Stimulated activated effector memory CD8-positive, alpha-beta T cell treated with anti-CD3 and anti-CD28 coated beads, Interleukin-12 subunit alpha, Interleukin-12 subunit beta, amount 100 ng/mL, for 72 hours (primary cell): ENCODE measurements at regions not wholly inside any gene's neighbourhood (a gene's known extent, or its start where the extent isn't known, plus 50 kb on each side); places are given as distances from the start of the nearest gene placed in this dataset.

Experiments used
- ATAC-seq: fragments of 150-1000 bp; cut with Tn5 transposase; 2 replicates; pipeline ENCODE4 v1.10.0; 2021
- DNase-seq, 2 donors: peaks; one replicate each; pipeline ENCODE4 v3.0.0; 2021 to 2022; ENCODE audit warnings: low spot score in 2 of 2
- H3K27ac Mint-ChIP-seq: one replicate; pipeline ENCODE4 v1.8.0; 2022; ENCODE audit warnings: mild to moderate bottlenecking, mixed read lengths
- H3K36me3 Mint-ChIP-seq: one replicate; pipeline ENCODE4 v1.8.0; 2022; ENCODE audit warnings: mild to moderate bottlenecking, mixed read lengths
- H3K4me1 Mint-ChIP-seq: one replicate; pipeline ENCODE4 v1.8.0; 2022; ENCODE audit warnings: mixed read lengths
- H3K4me3 Mint-ChIP-seq: one replicate; pipeline ENCODE4 v1.8.0; 2022; ENCODE audit warnings: mild to moderate bottlenecking, mixed read lengths
- H3K9me3 Mint-ChIP-seq: one replicate; pipeline ENCODE4 v1.8.0; 2022; ENCODE audit warnings: mixed read lengths

GRCh38 chr18:77505499-77505898, 255.9 kb downstream of the GALR1 start:
- Mint-ChIP-seq H3K9me3 (peaks cover 3% of the 10 kb centered on the region), H3K4me1 (no peaks in the 10 kb centered on the region), H3K36me3 (no peaks in the 10 kb centered on the region), H3K4me3 (no peak overlapping the region), H3K27ac (no peak overlapping the region)
- ATAC-seq (no peak), DNase-seq (no peak)

DNA sequence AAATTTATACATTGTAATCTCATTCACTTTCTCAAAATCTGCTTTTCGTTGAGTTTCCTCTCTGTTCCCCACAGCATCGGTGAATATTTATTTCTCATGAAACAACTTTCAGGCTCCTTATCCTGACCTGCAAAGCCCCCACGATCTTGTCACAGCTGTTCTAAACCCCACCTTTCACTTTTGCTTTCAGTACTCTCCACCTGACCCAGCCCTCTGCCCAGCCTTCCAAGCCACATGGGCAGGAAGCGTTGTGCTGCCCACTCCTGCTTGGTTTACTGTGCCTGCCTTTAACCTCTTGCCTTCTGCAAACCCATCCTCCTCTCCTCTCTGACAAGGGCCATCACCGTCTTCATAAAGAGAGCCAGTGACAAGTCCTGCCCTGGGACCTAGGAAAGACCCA, 262.5 kb downstream of the GALR1 start:
- Mint-ChIP-seq H3K9me3 (peaks cover 8% of the 10 kb centered on the region), H3K27ac (no peak overlapping the region), H3K4me1 (peaks cover 7% of the 10 kb centered on the region), H3K4me3 (no peak overlapping the region), H3K36me3 (no peaks in the 10 kb centered on the region)
- ATAC-seq (no peak), DNase-seq (no peak)

DNA sequence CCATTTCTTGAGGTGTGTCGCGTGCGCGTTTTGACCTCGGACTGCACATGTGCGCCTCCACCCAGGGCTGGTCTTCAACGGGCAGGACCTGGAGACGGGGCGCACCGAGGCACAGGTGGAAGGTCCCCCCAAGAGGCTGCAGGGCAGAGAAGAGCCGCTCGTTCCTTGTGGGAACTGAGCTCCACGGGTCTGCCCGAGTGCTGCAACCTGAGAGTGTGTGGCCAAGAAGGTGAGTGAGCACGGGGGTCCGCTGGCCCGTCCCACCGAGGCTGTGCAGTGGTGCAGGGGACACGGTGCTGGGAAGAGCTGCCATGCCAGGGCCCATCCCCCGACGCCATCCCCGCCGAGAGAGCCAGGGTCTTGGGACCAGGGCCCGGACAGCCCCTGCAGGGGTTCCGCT, 268.3 kb downstream of the GALR1 start:
- no peak overlapping the region for H3K4me3 Mint-ChIP-seq
- no peak for ATAC-seq
- no peaks in the 10 kb centered on the region for H3K36me3 Mint-ChIP-seq
- H3K4me1 Mint-ChIP-seq: no peaks in the 10 kb centered on the region
- no peak overlapping the region for H3K27ac Mint-ChIP-seq
- DNase-seq: no peak
- peaks cover 5% of the 10 kb centered on the region for H3K9me3 Mint-ChIP-seq

- Mint-ChIP-seq H3K9me3 (no peaks in the 10 kb centered on the region), H3K4me3 (no peak overlapping the region), H3K36me3 (no peaks in the 10 kb centered on the region), H3K4me1 (no peaks in the 10 kb centered on the region), H3K27ac (no peak overlapping the region)
- DNase-seq (no peak), ATAC-seq (no peak)
Measured at GRCh38 chr18:77520767-77521166, 271.1 kb downstream of the GALR1 start.

GRCh38 chr18:77522051-77522675, 272.5 kb downstream of the GALR1 start:
- H3K27ac Mint-ChIP-seq: no peak overlapping the region
- DNase-seq (no peak), ATAC-seq (peak; percentile 52)
- peaks cover 10% of the 10 kb centered on the region for H3K4me1 Mint-ChIP-seq
- H3K9me3 Mint-ChIP-seq: peaks cover 8% of the 10 kb centered on the region
- H3K4me3 Mint-ChIP-seq: no peak overlapping the region
- no peaks in the 10 kb centered on the region for H3K36me3 Mint-ChIP-seq

- H3K9me3 Mint-ChIP-seq: peaks cover 10% of the 10 kb centered on the region
- no peak overlapping the region for H3K4me3 Mint-ChIP-seq
- no peaks in the 10 kb centered on the region for H3K36me3 Mint-ChIP-seq
- no peak overlapping the region for H3K27ac Mint-ChIP-seq
- ATAC-seq (peak; percentile 90), DNase-seq (no peak)
- H3K4me1 Mint-ChIP-seq: peaks cover 10% of the 10 kb centered on the region
Measured at GRCh38 chr18:77524909-77525308, 275.3 kb downstream of the GALR1 start.

DNA sequence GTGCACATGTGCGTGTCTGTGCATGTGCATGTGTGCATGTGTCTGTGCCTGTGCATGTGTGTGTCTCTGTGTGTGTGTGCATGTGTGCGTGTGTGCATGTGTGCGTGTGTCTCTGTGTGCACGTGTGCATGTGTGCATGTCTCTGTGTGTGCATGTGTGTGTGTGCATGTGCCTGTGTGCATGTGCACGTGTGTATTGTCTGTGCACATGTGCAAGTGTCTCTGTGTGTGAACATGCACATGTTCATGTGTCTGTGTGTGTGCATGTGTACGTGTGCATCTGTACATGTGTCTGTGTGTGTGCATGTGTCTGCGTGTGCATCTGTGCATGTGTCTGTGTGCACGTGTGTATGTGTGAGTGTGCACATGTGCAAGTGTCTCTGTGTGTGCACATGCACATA, 277.3 kb downstream of the GALR1 start:
- Mint-ChIP-seq H3K4me3 (no peak overlapping the region), H3K4me1 (peaks cover 10% of the 10 kb centered on the region), H3K27ac (no peak overlapping the region), H3K36me3 (no peaks in the 10 kb centered on the region), H3K9me3 (peaks cover 10% of the 10 kb centered on the region)
- no peak for ATAC-seq
- no peak for DNase-seq

- no peak overlapping the region for H3K4me3 Mint-ChIP-seq
- peaks cover 10% of the 10 kb centered on the region for H3K4me1 Mint-ChIP-seq
- H3K9me3 Mint-ChIP-seq: peaks cover 10% of the 10 kb centered on the region
- H3K36me3 Mint-ChIP-seq: no peaks in the 10 kb centered on the region
- ATAC-seq: no peak
- no peak for DNase-seq
- H3K27ac Mint-ChIP-seq: no peak overlapping the region
Measured at GRCh38 chr18:77528872-77529271, 279.2 kb downstream of the GALR1 start.

DNA sequence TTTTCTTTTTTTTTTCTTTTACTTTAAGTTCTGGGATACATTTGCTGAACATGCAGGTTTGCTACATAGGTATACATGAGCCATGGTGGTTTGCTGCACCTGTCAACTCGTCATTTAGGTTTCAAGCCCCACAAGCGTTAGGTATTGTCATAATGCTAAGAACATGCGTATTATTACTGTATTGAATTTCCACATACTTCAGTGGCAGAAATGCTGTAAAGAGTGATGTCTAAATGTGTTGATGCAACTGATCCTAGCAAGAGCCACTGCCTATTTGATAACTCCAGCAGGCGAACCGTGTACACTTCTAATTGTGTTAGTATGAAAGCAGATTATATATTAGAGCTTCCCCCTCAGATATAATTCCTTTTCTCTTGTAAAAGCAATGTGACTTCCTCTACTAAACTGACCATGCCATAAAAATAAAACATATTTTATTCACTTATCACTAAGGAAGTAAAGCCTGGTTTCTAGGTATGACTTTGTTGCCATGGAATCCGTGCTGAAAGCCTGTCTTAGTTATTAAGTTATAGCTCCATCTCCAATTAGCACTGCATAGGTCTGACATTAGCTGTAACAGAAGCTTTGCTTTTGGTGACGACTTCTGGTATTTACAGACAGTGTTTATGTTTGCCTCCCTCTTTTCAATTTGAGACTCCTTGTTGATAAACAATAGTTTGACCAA, 280.0 kb downstream of the GALR1 start:
- ATAC-seq: no peak
- Mint-ChIP-seq H3K27ac (no peak overlapping the region), H3K4me1 (peaks cover 10% of the 10 kb centered on the region), H3K9me3 (peaks cover 10% of the 10 kb centered on the region), H3K4me3 (no peak overlapping the region), H3K36me3 (no peaks in the 10 kb centered on the region)
- no peak for DNase-seq

DNA sequence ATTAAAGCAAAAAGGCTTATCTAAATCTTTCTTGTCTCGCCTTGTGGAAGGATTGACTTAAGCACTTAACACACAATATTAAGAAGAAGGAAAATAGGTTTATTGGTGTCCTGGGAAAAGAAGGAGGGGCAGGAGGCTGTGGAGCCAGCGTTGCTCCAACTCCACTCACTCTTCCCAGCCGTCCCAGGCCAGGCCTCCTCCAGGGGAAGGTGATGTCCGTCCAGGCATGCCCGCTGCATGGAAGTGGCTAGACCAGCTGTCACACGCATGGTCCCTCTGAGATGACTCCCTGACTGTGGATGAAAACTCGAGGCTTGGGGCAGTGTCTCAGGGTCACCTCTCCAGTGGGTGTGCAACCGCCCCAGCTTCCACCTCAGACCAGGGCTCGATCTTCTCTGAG, 281.1 kb downstream of the GALR1 start:
- DNase-seq (no peak), ATAC-seq (no peak)
- Mint-ChIP-seq H3K36me3 (no peaks in the 10 kb centered on the region), H3K4me3 (no peak overlapping the region), H3K9me3 (peaks cover 10% of the 10 kb centered on the region), H3K4me1 (peaks cover 10% of the 10 kb centered on the region), H3K27ac (no peak overlapping the region)

DNA sequence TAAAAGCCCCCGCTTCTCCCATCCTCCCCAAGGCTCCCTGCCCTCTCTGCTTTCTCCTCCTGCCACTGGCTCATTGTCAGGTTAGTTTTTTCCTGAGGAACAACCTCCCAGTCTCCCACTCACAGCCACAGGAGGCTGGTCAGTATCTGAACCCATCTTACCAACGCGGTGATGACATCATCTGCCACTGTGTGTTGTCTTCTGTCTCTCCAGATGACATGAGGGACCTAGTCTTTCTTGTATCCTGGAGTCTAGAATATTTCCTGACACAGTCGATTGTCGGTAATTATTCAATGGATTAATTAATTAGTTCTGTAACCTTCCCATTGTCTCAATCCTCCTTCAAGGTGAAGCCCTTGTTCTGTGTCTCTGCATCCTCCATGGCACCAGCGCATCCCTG, 290.2 kb downstream of the GALR1 start:
- ATAC-seq: no peak
- DNase-seq: no peak
- Mint-ChIP-seq H3K4me3 (no peak overlapping the region), H3K27ac (no peak overlapping the region), H3K9me3 (peaks cover 3% of the 10 kb centered on the region), H3K4me1 (no peaks in the 10 kb centered on the region), H3K36me3 (no peaks in the 10 kb centered on the region)

DNA sequence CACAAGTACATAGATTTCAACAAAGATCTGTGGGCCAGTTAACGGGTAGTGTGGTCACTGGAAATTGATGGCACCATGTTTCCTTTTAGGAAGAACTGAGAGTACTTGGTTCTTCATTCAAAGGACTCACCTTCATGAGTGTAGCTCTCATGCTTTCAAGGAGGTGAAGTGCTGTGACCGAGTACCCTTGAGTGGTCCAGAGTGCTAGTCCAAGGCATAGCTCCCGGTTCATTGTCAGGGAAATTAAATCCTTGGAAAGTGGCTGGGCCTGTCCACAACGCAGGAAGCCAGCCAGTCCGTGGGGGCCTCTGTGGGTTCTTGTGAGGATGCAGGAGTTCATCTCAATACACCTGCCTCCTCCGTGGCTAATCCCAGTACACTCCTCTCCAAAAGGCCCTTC, 295.1 kb downstream of the GALR1 start:
- Mint-ChIP-seq H3K9me3 (no peaks in the 10 kb centered on the region), H3K4me3 (no peak overlapping the region), H3K27ac (no peak overlapping the region), H3K36me3 (no peaks in the 10 kb centered on the region), H3K4me1 (no peaks in the 10 kb centered on the region)
- ATAC-seq (no peak), DNase-seq (no peak)

GRCh38 chr18:77547757-77548156, 298.1 kb downstream of the GALR1 start:
- H3K4me3 Mint-ChIP-seq: no peak overlapping the region
- no peak overlapping the region for H3K27ac Mint-ChIP-seq
- H3K9me3 Mint-ChIP-seq: no peaks in the 10 kb centered on the region
- no peaks in the 10 kb centered on the region for H3K4me1 Mint-ChIP-seq
- H3K36me3 Mint-ChIP-seq: no peaks in the 10 kb centered on the region
- no peak for ATAC-seq
- DNase-seq: no peak

- DNase-seq: no peak
- Mint-ChIP-seq H3K4me1 (no peaks in the 10 kb centered on the region), H3K27ac (no peak overlapping the region), H3K36me3 (no peaks in the 10 kb centered on the region), H3K4me3 (no peak overlapping the region), H3K9me3 (no peaks in the 10 kb centered on the region)
- ATAC-seq: no peak
Measured at GRCh38 chr18:77548790-77549420, 299.3 kb downstream of the GALR1 start.

DNA sequence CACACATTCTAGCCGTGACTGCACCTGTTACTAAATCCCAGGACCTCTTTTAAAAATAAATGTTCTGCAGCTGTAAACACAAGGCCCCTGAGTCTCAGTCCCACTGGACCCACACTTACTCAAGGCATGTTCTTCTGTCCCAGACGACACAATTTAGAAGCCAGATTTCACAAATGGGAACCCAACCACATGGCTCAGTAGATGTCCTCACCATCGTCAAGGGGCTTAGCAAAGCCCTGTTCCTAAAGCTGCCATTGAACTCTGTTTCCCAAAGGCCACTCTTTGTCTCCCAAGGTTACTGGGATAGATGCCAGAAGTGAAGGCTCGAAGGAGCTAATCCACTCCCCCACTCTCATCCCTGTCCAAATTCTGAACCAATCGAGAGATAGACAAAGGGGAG, 301.0 kb downstream of the GALR1 start:
- Mint-ChIP-seq H3K36me3 (no peaks in the 10 kb centered on the region), H3K9me3 (no peaks in the 10 kb centered on the region), H3K4me1 (no peaks in the 10 kb centered on the region), H3K27ac (no peak overlapping the region), H3K4me3 (no peak overlapping the region)
- ATAC-seq: no peak
- DNase-seq: no peak

GRCh38 chr18:77551055-77551454, 301.4 kb downstream of the GALR1 start:
- no peak for DNase-seq
- ATAC-seq: no peak
- Mint-ChIP-seq H3K27ac (no peak overlapping the region), H3K4me1 (no peaks in the 10 kb centered on the region), H3K4me3 (no peak overlapping the region), H3K9me3 (no peaks in the 10 kb centered on the region), H3K36me3 (no peaks in the 10 kb centered on the region)
